ENCODE measurements at regions not wholly inside any gene's neighbourhood (a gene's known extent, or its start where the extent isn't known, plus 50 kb on each side); places are given as distances from the start of the nearest gene placed in this dataset.
"Not testable (repeated sequence)": the region's sequence is repeated elsewhere in the genome, so short reads cannot be mapped to it uniquely, and the experiment has no call there.

DNA sequence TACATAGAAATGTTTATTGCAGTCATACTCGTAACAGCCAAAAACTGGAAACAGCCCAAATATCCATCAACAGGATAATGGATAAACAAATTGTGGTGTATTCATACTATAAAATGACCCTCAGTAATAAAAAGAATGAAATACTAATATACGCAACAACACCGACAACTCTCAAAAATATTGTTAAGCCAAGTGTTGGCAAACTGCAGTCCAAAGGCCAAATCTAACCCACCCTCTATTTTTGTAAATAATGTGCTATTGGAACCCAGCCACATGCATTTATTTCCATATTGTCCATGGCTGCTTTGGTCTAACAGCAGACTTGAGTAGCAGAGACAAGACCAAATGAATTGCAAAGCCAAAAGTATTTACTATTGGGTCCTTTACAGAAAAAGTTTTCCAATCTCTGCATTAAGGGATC lies 151.0 kb downstream of the MREG start:
- DNase-seq (ENCODE audit: low read depth in 2 of 2) = no peak

DNA sequence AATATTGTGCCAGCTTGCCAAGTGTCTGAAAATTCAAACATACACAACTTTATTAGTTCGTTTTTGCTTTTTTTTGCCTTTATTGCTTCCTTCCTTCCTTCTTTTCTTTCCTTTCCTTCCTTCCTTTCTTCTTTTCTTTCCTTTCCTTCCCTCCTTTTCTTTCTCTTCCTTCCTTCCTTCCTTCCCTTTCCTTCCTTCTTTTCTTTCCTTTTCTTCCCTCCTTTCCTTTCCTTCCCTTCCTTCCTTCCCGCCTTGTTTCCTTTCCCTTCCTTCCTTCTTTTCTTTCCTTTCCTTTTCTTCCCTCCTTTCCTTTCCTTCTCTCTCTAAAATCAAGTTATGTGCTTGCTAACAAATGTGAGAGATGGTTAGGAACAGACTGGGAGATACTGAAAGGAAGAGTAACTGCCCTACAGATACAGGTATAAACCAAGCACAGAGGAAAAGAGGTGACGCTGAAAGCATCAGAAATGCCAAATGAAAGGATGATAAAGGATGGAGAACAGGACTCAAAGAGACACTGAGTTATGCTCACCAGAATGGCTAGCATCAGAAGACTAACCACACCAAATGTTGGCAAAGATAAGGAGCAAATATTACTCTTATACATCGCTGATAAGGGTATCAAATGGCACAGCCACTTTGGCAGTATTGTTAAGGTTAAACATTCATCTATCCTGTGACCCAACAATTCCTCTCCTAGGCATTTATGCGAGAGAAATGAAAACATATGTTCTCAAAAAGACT lies 151.6 kb downstream of the MREG start:
- no peak for DNase-seq (ENCODE audit: low read depth in 2 of 2)

DNA sequence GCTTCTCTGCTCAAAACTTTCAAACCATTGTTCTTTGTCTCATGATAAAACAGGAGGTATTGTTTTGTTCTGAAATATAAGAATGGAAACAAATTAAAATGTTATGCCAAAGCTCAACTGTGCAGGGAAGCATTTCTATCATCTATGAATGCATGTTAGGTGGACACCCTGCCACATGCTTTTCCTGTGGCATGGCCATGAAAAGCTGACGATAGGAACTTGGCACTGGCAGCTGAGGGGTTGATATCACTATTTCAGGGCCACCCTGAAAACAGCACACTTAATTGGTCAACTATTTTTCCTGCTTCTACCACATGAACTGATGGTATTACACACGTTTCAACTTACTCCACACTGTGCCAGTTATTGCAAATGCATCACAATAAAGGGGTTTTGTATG lies 157.3 kb downstream of the MREG start:
- no peak for DNase-seq (ENCODE audit: low read depth in 2 of 2)

GRCh38 chr2:215855308-215855707 lies 158.0 kb downstream of the MREG start:
- DNase-seq (ENCODE audit: low read depth in 2 of 2) = not testable (repeated sequence)

DNA sequence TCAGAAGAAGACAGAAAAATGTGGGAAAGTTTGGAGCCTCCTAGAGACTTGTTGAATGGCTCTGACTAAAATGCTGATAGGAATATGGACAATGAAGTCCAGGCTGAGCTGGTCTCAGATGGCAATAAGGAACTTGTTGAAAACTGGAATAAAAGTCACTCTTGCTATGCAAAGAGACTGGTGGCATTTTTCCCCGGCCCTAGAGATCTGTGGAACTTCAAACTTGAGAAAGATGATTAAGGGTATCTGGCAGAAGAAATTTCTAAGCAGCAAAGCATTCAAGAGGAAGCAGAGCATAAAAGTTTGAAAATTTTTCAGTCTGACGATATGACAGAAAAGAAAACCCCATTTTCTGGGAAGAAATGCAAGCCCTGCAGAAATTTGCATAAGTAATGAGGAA lies 159.3 kb downstream of the MREG start:
- no peak for DNase-seq (ENCODE audit: low read depth in 2 of 2)

DNA sequence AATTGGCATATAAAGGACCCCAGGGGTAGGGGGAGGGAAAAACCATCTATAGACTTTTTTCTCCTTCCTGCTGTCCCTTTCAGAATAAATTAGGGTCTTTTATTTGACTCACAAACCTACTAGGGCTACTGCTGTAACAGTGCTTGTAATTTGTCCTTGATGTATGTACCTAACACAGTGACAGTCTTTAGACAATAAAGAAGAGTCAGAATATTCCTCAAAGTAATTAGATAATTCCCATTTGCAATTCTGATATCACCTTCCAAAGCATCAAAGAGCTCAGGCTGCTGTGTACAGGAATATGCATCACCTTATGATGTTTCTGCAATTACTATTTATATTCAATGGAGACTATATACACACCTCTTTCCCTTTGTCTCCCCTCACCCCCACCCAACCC lies 161.7 kb downstream of the MREG start:
- no peak for DNase-seq (ENCODE audit: low read depth in 2 of 2)

DNA sequence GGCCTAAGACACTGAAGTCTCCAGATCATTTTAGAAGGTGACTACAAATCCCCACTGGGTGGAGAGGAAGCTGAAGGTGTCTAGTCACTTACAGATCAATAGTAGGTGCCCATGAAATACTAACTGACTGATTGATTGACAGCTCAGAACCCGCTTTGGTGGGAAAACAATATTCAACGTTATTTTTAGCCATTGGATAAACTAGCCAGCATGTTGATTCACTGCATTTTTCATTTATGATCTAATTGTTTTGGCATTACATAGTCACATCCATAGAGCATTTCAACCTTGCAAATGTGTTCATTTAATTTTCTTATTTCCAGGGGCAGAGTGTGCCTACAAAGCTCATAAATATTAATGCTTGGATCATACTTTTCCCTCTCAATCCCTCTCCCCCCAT lies 162.3 kb downstream of the MREG start:
- no peak for DNase-seq (ENCODE audit: low read depth in 2 of 2)

- DNase-seq (ENCODE audit: low read depth in 2 of 2) = no peak
Measured at GRCh38 chr2:215850380-215850779, 163.0 kb downstream of the MREG start.

GRCh38 chr2:215849771-215850170 lies 163.6 kb downstream of the MREG start:
- no peak for DNase-seq (ENCODE audit: low read depth in 2 of 2)

GRCh38 chr2:215848698-215849097 lies 164.7 kb downstream of the MREG start:
- no peak for DNase-seq (ENCODE audit: low read depth in 2 of 2)

GRCh38 chr2:215848146-215848545 lies 165.2 kb downstream of the MREG start:
- DNase-seq (ENCODE audit: low read depth in 2 of 2) = no peak

GRCh38 chr2:215847718-215848117 lies 165.6 kb downstream of the MREG start:
- no peak for DNase-seq (ENCODE audit: low read depth in 2 of 2)

GRCh38 chr2:215847056-215847455 lies 166.3 kb downstream of the MREG start:
- DNase-seq (ENCODE audit: low read depth in 2 of 2) = no peak

- no peak for DNase-seq (ENCODE audit: low read depth in 2 of 2)
Measured at GRCh38 chr2:215845839-215846586, 167.3 kb downstream of the MREG start.

DNA sequence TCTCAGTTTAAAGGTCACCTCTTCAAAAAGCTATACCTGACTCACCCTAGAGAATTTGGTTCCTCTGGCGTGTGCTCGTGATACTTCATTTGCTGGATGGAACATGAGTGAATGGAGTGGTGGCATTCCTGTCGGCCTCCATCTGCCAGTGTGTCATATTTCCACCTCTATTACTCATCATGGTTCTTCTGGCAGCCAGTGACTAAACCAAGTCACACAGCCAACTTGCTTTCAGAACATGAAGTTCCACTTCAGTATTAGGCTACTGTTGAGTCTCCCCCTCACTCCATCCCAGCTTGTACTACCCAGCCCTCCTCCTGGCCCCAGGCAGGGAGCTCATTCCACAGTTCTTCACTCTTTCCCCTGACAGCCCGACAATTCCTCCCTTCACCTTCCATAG lies 169.8 kb downstream of the MREG start:
- no peak for DNase-seq (ENCODE audit: low read depth in 2 of 2)

DNA sequence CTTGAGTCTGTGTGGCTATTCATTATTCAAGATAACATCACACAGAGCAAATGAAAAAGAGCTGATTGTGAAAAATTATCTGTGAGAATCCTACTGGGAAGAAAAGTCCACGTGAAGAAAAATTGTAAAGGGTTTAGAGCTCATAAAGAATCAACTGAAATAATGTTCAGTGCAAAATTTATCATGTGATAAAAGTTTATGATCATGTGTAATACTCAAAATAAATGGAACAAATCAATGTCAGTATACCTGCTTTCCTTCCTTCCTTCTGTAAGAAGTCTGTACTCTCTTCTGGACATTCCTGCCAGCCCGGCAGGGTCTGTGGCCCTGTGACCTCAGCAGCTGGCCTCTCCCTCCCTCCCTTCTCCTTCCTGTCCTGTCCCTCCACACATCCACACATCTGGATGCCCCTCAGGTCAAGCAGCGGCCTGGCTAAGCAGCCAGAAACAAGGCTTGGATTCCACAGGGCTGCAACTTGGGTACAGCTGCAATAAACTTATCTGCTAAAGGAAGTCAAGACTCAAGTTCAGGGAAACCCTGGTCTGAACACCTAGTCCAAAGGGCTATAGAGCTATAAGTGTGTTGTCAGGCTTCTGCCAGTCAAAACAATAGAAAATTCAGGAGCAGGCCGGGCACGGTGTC lies 172.1 kb downstream of the MREG start:
- DNase-seq (ENCODE audit: low read depth in 2 of 2) = no peak

GRCh38 chr2:215839816-215840215 lies 173.5 kb downstream of the MREG start:
- no peak for DNase-seq (ENCODE audit: low read depth in 2 of 2)

- no peak for DNase-seq (ENCODE audit: low read depth in 2 of 2)
Measured at GRCh38 chr2:215839309-215839708, 174.0 kb downstream of the MREG start.

DNA sequence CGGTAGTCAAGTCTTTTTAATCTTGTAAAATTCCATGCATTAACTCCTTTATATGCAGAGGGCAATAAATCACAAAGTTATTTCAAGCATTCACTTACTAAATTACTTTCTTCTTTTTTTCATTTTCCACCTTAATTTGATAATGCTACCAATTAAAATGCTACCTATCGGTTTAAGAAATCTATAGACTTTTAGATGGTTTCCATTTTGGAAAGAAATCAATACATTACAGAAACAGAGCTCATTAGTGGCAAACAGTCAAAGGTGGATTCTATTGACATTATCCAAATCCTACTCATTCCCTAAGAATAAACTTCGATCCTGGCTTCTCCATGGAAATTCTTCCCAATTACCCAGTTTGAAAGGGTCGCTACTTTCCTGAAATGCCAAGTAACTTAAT lies 176.5 kb downstream of the MREG start:
- DNase-seq (ENCODE audit: low read depth in 2 of 2) = no peak

- no peak for DNase-seq (ENCODE audit: low read depth in 2 of 2)
Measured at GRCh38 chr2:215835657-215836056, 177.7 kb downstream of the MREG start.

DNA sequence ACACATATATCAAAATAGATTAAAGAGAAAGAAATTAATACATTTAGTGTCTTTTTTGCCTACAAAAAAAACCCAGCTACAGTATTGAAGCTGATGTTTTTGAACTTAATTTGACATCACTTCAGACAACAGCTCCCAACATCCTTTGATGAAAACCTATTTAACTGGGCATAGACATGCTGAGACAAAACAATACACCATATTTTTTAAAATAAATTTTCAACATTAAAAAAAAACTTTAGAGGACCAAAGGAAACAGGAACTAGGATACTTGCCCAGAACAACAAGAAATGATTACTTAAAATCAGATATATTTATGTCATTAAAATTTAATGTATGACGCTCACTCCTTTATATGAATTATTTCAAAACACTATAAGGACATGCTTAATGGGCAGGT lies 178.1 kb downstream of the MREG start:
- DNase-seq (ENCODE audit: low read depth in 2 of 2) = no peak

GRCh38 chr2:215833531-215834162 lies 179.7 kb downstream of the MREG start:
- no peak for DNase-seq (ENCODE audit: low read depth in 2 of 2)
